ENCODE measurements at regions not wholly inside any gene's neighbourhood (a gene's known extent, or its start where the extent isn't known, plus 50 kb on each side); places are given as distances from the start of the nearest gene placed in this dataset.
"Not testable (repeated sequence)": the region's sequence is repeated elsewhere in the genome, so short reads cannot be mapped to it uniquely, and the experiment has no call there.

DNA sequence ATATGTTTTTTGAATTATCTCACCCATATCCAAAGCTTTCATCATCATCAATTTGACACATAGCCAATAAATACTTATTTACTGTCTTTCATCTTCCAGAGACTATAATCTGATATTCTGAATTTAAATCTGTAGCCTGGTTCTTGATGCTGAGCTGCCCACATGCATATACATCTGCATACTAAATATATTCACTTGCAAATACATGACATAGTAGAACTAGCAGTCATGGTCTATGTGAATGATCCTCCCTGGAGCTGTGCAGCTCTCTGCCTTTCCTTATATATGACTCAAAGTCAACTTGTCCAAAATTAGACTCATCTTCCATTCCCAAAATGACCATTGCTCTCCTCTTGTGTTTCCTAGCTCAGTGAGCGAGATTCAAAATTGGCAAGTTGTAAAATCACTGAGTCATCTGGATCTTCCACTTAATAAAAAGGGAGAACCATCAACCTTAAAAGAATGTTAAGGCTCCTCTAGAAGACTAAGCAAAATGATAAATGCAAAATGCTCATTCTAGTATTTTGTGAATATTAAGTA lies 448.2 kb downstream of the PPARGC1A start:
- Histone ChIP-seq H3K36me3 (ENCODE audit: insufficient read depth, low read length) (no peaks in the 10 kb centered on the region), H3K9ac (ENCODE audit: insufficient read length) (no peak overlapping the region), H3K4me3 (no peak overlapping the region), H3K27ac (no peak overlapping the region), H3K9me3 (ENCODE audit: low read depth, low read length) (no peaks in the 10 kb centered on the region)
- TF ChIP-seq EZH2 (IDR thresholded peaks at IDR 0.05) = no peak
- TF ChIP-seq POLR2AphosphoS5 (IDR thresholded peaks at IDR 0.05; ENCODE audit: borderline replicate concordance, low read depth, low read length) = no peak
- TF ChIP-seq FOXP2 (optimal IDR thresholded peaks at IDR 0.05; ENCODE audit: control extremely low read depth, extremely low read length, insufficient read depth) = no peak
- no peak for DNase-seq (ENCODE audit: low read depth, low spot score)

GRCh38 chr4:23438764-23439163 lies 451.1 kb downstream of the PPARGC1A start:
- Histone ChIP-seq H3K36me3 (ENCODE audit: insufficient read depth, low read length) (no peaks in the 10 kb centered on the region), H3K27ac (no peak overlapping the region), H3K9ac (ENCODE audit: insufficient read length) (no peak overlapping the region), H3K4me3 (no peak overlapping the region), H3K9me3 (ENCODE audit: low read depth, low read length) (no peaks in the 10 kb centered on the region)
- no peak for DNase-seq (ENCODE audit: low read depth, low spot score)
- TF ChIP-seq FOXP2 (optimal IDR thresholded peaks at IDR 0.05; ENCODE audit: control extremely low read depth, extremely low read length, insufficient read depth) = no peak
- TF ChIP-seq POLR2AphosphoS5 (IDR thresholded peaks at IDR 0.05; ENCODE audit: borderline replicate concordance, low read depth, low read length) = no peak
- TF ChIP-seq EZH2 (IDR thresholded peaks at IDR 0.05) = no peak

DNA sequence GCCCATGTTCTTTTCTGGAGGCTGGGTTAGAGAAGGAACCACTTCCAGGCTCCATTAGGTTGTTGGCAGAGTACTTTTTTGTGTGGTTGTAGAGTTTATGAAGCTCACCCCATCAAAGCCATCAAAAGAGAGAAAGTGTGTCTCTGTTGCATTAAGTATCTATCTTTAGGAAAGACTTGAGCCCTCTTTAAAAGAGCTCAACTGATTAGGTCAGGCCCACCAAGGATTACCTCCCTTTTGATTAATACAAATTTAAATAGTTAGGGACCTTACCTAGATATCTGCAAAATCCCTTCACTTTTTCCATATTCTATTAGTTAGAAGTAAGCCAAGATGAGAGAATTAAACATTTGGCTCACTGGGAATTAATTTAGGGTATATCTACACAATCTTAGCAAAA lies 460.4 kb downstream of the PPARGC1A start:
- TF ChIP-seq FOXP2 (optimal IDR thresholded peaks at IDR 0.05; ENCODE audit: control extremely low read depth, extremely low read length, insufficient read depth) = no peak
- no peak for TF ChIP-seq EZH2 (IDR thresholded peaks at IDR 0.05)
- no peak for TF ChIP-seq POLR2AphosphoS5 (IDR thresholded peaks at IDR 0.05; ENCODE audit: borderline replicate concordance, low read depth, low read length)
- Histone ChIP-seq H3K9ac (ENCODE audit: insufficient read length) (no peak overlapping the region), H3K9me3 (ENCODE audit: low read depth, low read length) (no peaks in the 10 kb centered on the region), H3K27ac (no peak overlapping the region), H3K36me3 (ENCODE audit: insufficient read depth, low read length) (no peaks in the 10 kb centered on the region), H3K4me3 (no peak overlapping the region)
- DNase-seq (ENCODE audit: low read depth, low spot score) = no peak

DNA sequence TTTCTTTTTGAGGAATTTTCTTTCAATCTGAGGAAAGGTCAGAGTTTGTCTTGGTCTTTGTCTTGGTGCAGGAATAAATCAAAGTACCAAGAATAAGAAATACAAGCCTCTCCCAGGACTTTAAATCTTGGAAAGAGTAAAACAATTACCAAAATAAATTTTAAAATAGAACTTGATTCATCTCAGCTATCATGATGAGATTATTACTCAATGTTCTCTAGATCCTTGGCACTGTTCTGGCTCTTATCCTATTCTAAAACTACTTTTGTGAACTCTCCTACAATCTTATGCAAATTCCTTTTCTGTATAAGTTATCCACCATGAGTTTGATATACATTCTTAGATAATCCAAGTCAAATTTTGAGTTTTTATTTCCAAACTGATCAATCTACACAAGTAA lies 464.3 kb downstream of the PPARGC1A start:
- H3K36me3 ChIP-seq (ENCODE audit: insufficient read depth, low read length) = no peaks in the 10 kb centered on the region
- H3K9me3 ChIP-seq (ENCODE audit: low read depth, low read length) = no peaks in the 10 kb centered on the region
- no peak overlapping the region for H3K4me3 ChIP-seq
- no peak for DNase-seq (ENCODE audit: low read depth, low spot score)
- TF ChIP-seq FOXP2 (optimal IDR thresholded peaks at IDR 0.05; ENCODE audit: control extremely low read depth, extremely low read length, insufficient read depth) = no peak
- TF ChIP-seq EZH2 (IDR thresholded peaks at IDR 0.05) = no peak
- TF ChIP-seq POLR2AphosphoS5 (IDR thresholded peaks at IDR 0.05; ENCODE audit: borderline replicate concordance, low read depth, low read length) = no peak
- no peak overlapping the region for H3K9ac ChIP-seq (ENCODE audit: insufficient read length)
- no peak overlapping the region for H3K27ac ChIP-seq

DNA sequence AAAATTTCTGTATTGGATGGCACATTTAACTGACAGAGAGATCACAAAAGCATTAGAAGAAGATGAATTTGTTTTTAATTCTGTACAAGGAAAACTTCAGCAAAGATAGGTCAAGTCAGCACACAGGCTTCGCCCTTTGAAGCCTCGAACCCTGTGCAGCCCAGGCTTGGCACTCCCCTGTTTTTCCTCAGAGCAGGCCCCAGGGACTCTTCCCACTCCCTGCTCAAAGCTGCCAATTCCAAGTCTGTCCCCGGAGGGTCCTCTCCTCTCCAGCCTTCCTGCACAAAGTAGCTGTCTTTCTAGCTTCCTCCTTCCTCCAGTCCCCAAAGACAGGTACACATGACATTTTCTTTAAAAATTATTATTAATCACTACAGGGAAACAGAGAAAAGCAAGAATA lies 466.3 kb downstream of the PPARGC1A start:
- Histone ChIP-seq H3K36me3 (ENCODE audit: insufficient read depth, low read length) (no peaks in the 10 kb centered on the region), H3K4me3 (no peak overlapping the region), H3K27ac (no peak overlapping the region), H3K9ac (ENCODE audit: insufficient read length) (no peak overlapping the region), H3K9me3 (ENCODE audit: low read depth, low read length) (no peaks in the 10 kb centered on the region)
- no peak for DNase-seq (ENCODE audit: low read depth, low spot score)
- TF ChIP-seq FOXP2 (optimal IDR thresholded peaks at IDR 0.05; ENCODE audit: control extremely low read depth, extremely low read length, insufficient read depth) (no peak), POLR2AphosphoS5 (IDR thresholded peaks at IDR 0.05; ENCODE audit: borderline replicate concordance, low read depth, low read length) (no peak), EZH2 (IDR thresholded peaks at IDR 0.05) (no peak)

DNA sequence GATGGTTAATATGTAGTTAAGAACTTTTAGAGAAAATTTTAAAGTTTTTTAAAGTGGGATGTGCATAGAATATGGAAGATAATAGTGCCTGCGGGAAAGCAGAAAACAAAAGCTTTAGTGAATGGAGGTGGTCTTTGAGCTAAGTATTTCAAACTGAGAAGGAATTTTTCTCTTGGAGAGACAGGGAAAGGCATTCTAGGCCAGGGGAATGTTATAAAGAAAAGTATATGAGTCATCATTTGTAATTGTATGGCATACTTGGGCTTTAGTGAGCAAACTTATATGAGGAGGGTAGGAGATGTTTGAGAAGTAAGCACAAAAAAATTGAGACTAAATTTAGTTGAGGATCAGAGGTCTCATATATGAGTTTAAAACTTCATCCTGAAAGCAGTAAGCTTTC lies 467.0 kb downstream of the PPARGC1A start:
- H3K4me3 ChIP-seq = no peak overlapping the region
- H3K36me3 ChIP-seq (ENCODE audit: insufficient read depth, low read length) = no peaks in the 10 kb centered on the region
- no peak overlapping the region for H3K27ac ChIP-seq
- no peak for DNase-seq (ENCODE audit: low read depth, low spot score)
- TF ChIP-seq POLR2AphosphoS5 (IDR thresholded peaks at IDR 0.05; ENCODE audit: borderline replicate concordance, low read depth, low read length) (no peak), FOXP2 (optimal IDR thresholded peaks at IDR 0.05; ENCODE audit: control extremely low read depth, extremely low read length, insufficient read depth) (no peak), EZH2 (IDR thresholded peaks at IDR 0.05) (no peak)
- no peak overlapping the region for H3K9ac ChIP-seq (ENCODE audit: insufficient read length)
- no peaks in the 10 kb centered on the region for H3K9me3 ChIP-seq (ENCODE audit: low read depth, low read length)

- H3K27ac ChIP-seq = no peak overlapping the region
- no peak for TF ChIP-seq POLR2AphosphoS5 (IDR thresholded peaks at IDR 0.05; ENCODE audit: borderline replicate concordance, low read depth, low read length)
- no peaks in the 10 kb centered on the region for H3K9me3 ChIP-seq (ENCODE audit: low read depth, low read length)
Measured at GRCh38 chr4:23413631-23414030, 476.2 kb downstream of the PPARGC1A start.

GRCh38 chr4:23412701-23413100 lies 477.1 kb downstream of the PPARGC1A start:
- DNase-seq (ENCODE audit: low read depth, low spot score) = no peak
- no peak for TF ChIP-seq FOXP2 (optimal IDR thresholded peaks at IDR 0.05; ENCODE audit: control extremely low read depth, extremely low read length, insufficient read depth)
- no peak for TF ChIP-seq EZH2 (IDR thresholded peaks at IDR 0.05)
- TF ChIP-seq POLR2AphosphoS5 (IDR thresholded peaks at IDR 0.05; ENCODE audit: borderline replicate concordance, low read depth, low read length) = no peak
- Histone ChIP-seq H3K27ac (no peak overlapping the region), H3K9ac (ENCODE audit: insufficient read length) (no peak overlapping the region), H3K9me3 (ENCODE audit: low read depth, low read length) (no peaks in the 10 kb centered on the region), H3K36me3 (ENCODE audit: insufficient read depth, low read length) (no peaks in the 10 kb centered on the region), H3K4me3 (no peak overlapping the region)

More at GRCh38 chr4:23413631-23414030, 476.2 kb downstream of the PPARGC1A start:
- Histone ChIP-seq H3K9ac (ENCODE audit: insufficient read length) (no peak overlapping the region), H3K4me3 (no peak overlapping the region), H3K36me3 (ENCODE audit: insufficient read depth, low read length) (no peaks in the 10 kb centered on the region)
- peak; percentile 35 for DNase-seq (ENCODE audit: low read depth, low spot score)

- not testable (repeated sequence) for H3K4me3 ChIP-seq; H3K36me3 ChIP-seq (ENCODE audit: insufficient read depth, low read length); DNase-seq (ENCODE audit: low read depth, low spot score); H3K9me3 ChIP-seq (ENCODE audit: low read depth, low read length); H3K9ac ChIP-seq (ENCODE audit: insufficient read length); H3K27ac ChIP-seq
Measured at GRCh38 chr4:23408913-23409312, 480.9 kb downstream of the PPARGC1A start.
